Testis (tissue), 2 donors: ENCODE measurements at regions not wholly inside any gene's neighbourhood (a gene's known extent, or its start where the extent isn't known, plus 50 kb on each side); places are given as distances from the start of the nearest gene placed in this dataset.

Experiments
- DNase-seq: peaks from one replicate; pipeline ENCODE4 v3.0.0-alpha.2; 2019
- H3K27ac ChIP-seq, 2 donors: fragments of 200-600 bp; sonication (generic); one replicate each; pipeline ENCODE4 v1.5.1; 2019
- H3K27me3 ChIP-seq: fragments of 200-600 bp; sonication (generic); one replicate; pipeline ENCODE4 v1.5.1; 2019
- H3K36me3 ChIP-seq: fragments of 200-600 bp; sonication (generic); one replicate; pipeline ENCODE4 v1.5.1; 2017; ENCODE audit warnings: low read depth; ENCODE audit errors: missing control alignments
- H3K4me1 ChIP-seq: fragments of 200-600 bp; sonication (generic); one replicate; pipeline ENCODE4 v1.5.1; 2019
- H3K4me3 ChIP-seq, 2 donors: fragments of 200-600 bp; sonication (generic); one replicate each; pipeline ENCODE4 v1.5.1; 2017 to 2019
- H3K9me3 ChIP-seq: fragments of 200-600 bp; sonication (generic); one replicate; pipeline ENCODE4 v1.5.1; 2017
- CTCF ChIP-seq, 3 experiments: fragments of 450-650 bp in 2 of 3; fragments of 200-600 bp in 1 of 3; sonication (generic) in 1 of 3; IDR thresholded peaks; one replicate each; pipeline ENCODE4 v1.5.1; 2016 to 2019; ENCODE audit warnings: antibody characterized with exemption in 3 of 3, mild to moderate bottlenecking in 2 of 3, moderate library complexity in 1 of 3
- POLR2A ChIP-seq: fragments of 450-650 bp; IDR thresholded peaks from one replicate; pipeline ENCODE4 v1.6.1; 2017; ENCODE audit warnings: antibody characterized with exemption, mild to moderate bottlenecking, moderate library complexity
- WGBS, 2 donors: methylation state at CpG; one replicate each; pipeline ENCODE4 v1.1.5; 2018; 5-methylcytosine and 5-hydroxymethylcytosine counted together
- intact Hi-C: fragments of 100-400 bp; cut with DNase I; formaldehyde crosslinking; loops from one replicate; pipeline ENCODE4 v1.15.1; 2023; ENCODE audit warnings: low total_unique reads

- no peak overlapping the region for H3K4me3 ChIP-seq
- intact Hi-C loops = no loop called here
- TF ChIP-seq CTCF (IDR thresholded peaks at IDR 0.05) (no peak), POLR2A (no peak)
- no peaks in the 10 kb centered on the region for H3K27me3 ChIP-seq
- no peaks in the 10 kb centered on the region for H3K4me1 ChIP-seq
- WGBS, 2 donors = 92% methylated on average over 6 of the region's 6 CpGs
- no peak overlapping the region for H3K27ac ChIP-seq
- no peaks in the 10 kb centered on the region for H3K36me3 ChIP-seq
- DNase-seq = no peak
- H3K9me3 ChIP-seq = no peaks in the 10 kb centered on the region
Measured at GRCh38 chr12:114860969-114861368, 177.0 kb upstream of the TBX3 start.

- intact Hi-C loops = no loop called here
Measured at GRCh38 chr12:114858388-114859146, 174.6 kb upstream of the TBX3 start.

GRCh38 chr12:114855678-114856077 is 171.7 kb upstream of the TBX3 start:
- H3K27me3 ChIP-seq = no peaks in the 10 kb centered on the region
- TF ChIP-seq CTCF (IDR thresholded peaks at IDR 0.05) = no peak
- no peak for TF ChIP-seq POLR2A
- H3K4me3 ChIP-seq = no peak overlapping the region
- H3K9me3 ChIP-seq = no peaks in the 10 kb centered on the region
- H3K4me1 ChIP-seq = no peaks in the 10 kb centered on the region
- H3K27ac ChIP-seq = no peak overlapping the region
- whole genome bisulfite sequencing, 2 donors = 88 to 89% methylated on average over 3 of the region's 3 CpGs
- intact Hi-C loops = no loop called here
- DNase-seq = no peak
- H3K36me3 ChIP-seq = no peaks in the 10 kb centered on the region

More at GRCh38 chr12:114858388-114859146, 174.6 kb upstream of the TBX3 start:
- H3K27me3 ChIP-seq = no peaks in the 10 kb centered on the region
- H3K4me3 ChIP-seq = no peak overlapping the region
- H3K36me3 ChIP-seq = no peaks in the 10 kb centered on the region
- no peak overlapping the region for H3K27ac ChIP-seq
- 72 to 81% methylated on average over 7 of the region's 7 CpGs for WGBS, 2 donors
- DNase-seq = no peak
- no peaks in the 10 kb centered on the region for H3K9me3 ChIP-seq
- no peak for TF ChIP-seq POLR2A
- peak in 1 of 3 experiments; percentile 21 for TF ChIP-seq CTCF (IDR thresholded peaks at IDR 0.05)
- no peaks in the 10 kb centered on the region for H3K4me1 ChIP-seq

GRCh38 chr12:114852976-114853529 is 169.1 kb upstream of the TBX3 start:
- no peaks in the 10 kb centered on the region for H3K27me3 ChIP-seq
- H3K9me3 ChIP-seq = no peaks in the 10 kb centered on the region
- H3K4me1 ChIP-seq = no peaks in the 10 kb centered on the region
- DNase-seq = no peak
- WGBS, 2 donors = 66 to 73% methylated on average over 10 of the region's 10 CpGs
- H3K4me3 ChIP-seq = no peak overlapping the region
- TF ChIP-seq POLR2A (no peak), CTCF (IDR thresholded peaks at IDR 0.05) (no peak)
- intact Hi-C loops = no loop called here
- H3K36me3 ChIP-seq = no peaks in the 10 kb centered on the region
- H3K27ac ChIP-seq = no peak overlapping the region

GRCh38 chr12:114851981-114852380 is 168.0 kb upstream of the TBX3 start:
- H3K9me3 ChIP-seq = no peaks in the 10 kb centered on the region
- no peak overlapping the region for H3K4me3 ChIP-seq
- no peak for DNase-seq
- no peaks in the 10 kb centered on the region for H3K27me3 ChIP-seq
- intact Hi-C loops = no loop called here
- H3K4me1 ChIP-seq = peaks cover 1% of the 10 kb centered on the region
- TF ChIP-seq CTCF (IDR thresholded peaks at IDR 0.05) (no peak), POLR2A (no peak)
- no peak overlapping the region for H3K27ac ChIP-seq
- 89% methylated on average over 7 of the region's 7 CpGs for WGBS, 2 donors
- H3K36me3 ChIP-seq = no peaks in the 10 kb centered on the region
